A549 (cell line): ENCODE measurements at regions not wholly inside any gene's neighbourhood (a gene's known extent, or its start where the extent isn't known, plus 50 kb on each side); places are given as distances from the start of the nearest gene placed in this dataset.

Source experiments
- ATAC-seq, 2 experiments: fragments of 200-7000 bp in 1 of 2; fragments of >200 bp in 1 of 2; cut with Nextera tagmentation in 1 of 2; cut with Tn5 transposase in 1 of 2; 3 replicates each; pipeline versions ENCODE4 v1.8.0 to v1.9.1; 2018 to 2020; ENCODE audit warnings: mild to moderate bottlenecking in 1 of 2, moderate library complexity in 1 of 2
- CTCF ChIA-PET: fragments of 300-600 bp; sonication (Branson Sonifier 250); formaldehyde crosslinking; extraction: SDS; loops from one replicate; lab custom pipeline; 2021; ENCODE audit warnings: antibody characterized with exemption, inconsistent platforms; lab: Yijun Ruan, JAX
- POLR2A ChIA-PET: fragments of 350-600 bp; formaldehyde crosslinking; extraction: SDS; loops from one replicate; lab custom pipeline; 2021; ENCODE audit warnings: antibody characterized with exemption, inconsistent platforms; lab: Yijun Ruan, JAX
- DNase-seq, 2 experiments: peaks; one replicate each; pipeline versions ENCODE4 v3.0.0 to v3.0.0-alpha.2; 2011 to 2016; ENCODE audit warnings: low read depth in 1 of 2, low spot score in 1 of 2
- FAIRE-seq: peaks from 2 replicates; lab custom pipeline; 2011; peaks lifted over from hg19 to GRCh38; lab: Jason Lieb, UNC
- H3K27ac ChIP-seq, 2 experiments: fragments of >200 bp; sonication (Bioruptor Twin); formaldehyde crosslinking; 3 replicates each; pipeline ENCODE4 v1.5.1; 2016 to 2017
- H3K4me1 ChIP-seq: fragments of >200 bp; sonication (Bioruptor Twin); formaldehyde crosslinking; 3 replicates; pipeline ENCODE4 v1.6.1; 2016
- H3K4me2 ChIP-seq: fragments of >200 bp; sonication (Bioruptor Twin); formaldehyde crosslinking; 3 replicates; pipeline ENCODE4 v1.6.1; 2016
- H3K4me3 ChIP-seq: fragments of >200 bp; sonication (Bioruptor Twin); formaldehyde crosslinking; 3 replicates; pipeline ENCODE4 v1.5.1; 2016
- H3K9me3 ChIP-seq: fragments of >200 bp; sonication (Bioruptor Twin); formaldehyde crosslinking; 3 replicates; pipeline ENCODE4 v1.6.1; 2016
- CBX8 ChIP-seq: fragments of 200-600 bp; sonication (generic); IDR thresholded peaks from 2 replicates; pipeline ENCODE4 v1.6.1; 2016
- CEBPB ChIP-seq, 2 experiments: fragments of >200 bp in 1 of 2; sonication (Bioruptor Twin) in 1 of 2; formaldehyde crosslinking in 1 of 2; IDR thresholded peaks; 2 replicates each; pipeline ENCODE4 v1.6.1; 2012 to 2016
- CHD2 ChIP-seq: fragments of 150-350 bp; IDR thresholded peaks from 2 replicates; pipeline ENCODE4 v1.6.1; 2014; ENCODE audit warnings: low read length; ENCODE audit not compliant: partially characterized antibody
- CHD4 ChIP-seq: fragments of 200-600 bp; sonication (generic); IDR thresholded peaks from 2 replicates; pipeline ENCODE4 v1.6.1; 2016; ENCODE audit warnings: antibody characterized with exemption, mild to moderate bottlenecking, borderline replicate concordance
- EHF ChIP-seq: fragments of 250-450 bp; sonication (Bioruptor Pico); IDR thresholded peaks from 2 replicates; pipeline ENCODE4 v1.5.0; 2020; ENCODE audit warnings: mild to moderate bottlenecking
- EHMT2 ChIP-seq: fragments of 200-600 bp; sonication (generic); IDR thresholded peaks from 2 replicates; pipeline ENCODE4 v1.6.1; 2016; ENCODE audit warnings: antibody characterized with exemption, low read depth, mild to moderate bottlenecking, moderate library complexity
- ESRRA ChIP-seq: fragments of 150-350 bp; IDR thresholded peaks from 2 replicates; pipeline ENCODE4 v1.6.1; 2014; ENCODE audit warnings: mild to moderate bottlenecking, low read length, borderline replicate concordance
- FOSB ChIP-seq: fragments of 250-450 bp; sonication (Bioruptor Pico); IDR thresholded peaks from 2 replicates; pipeline ENCODE4 v1.5.0; 2020; ENCODE audit warnings: mild to moderate bottlenecking, moderate library complexity
- FOXS1 ChIP-seq: fragments of 250-450 bp; sonication (Bioruptor Pico); IDR thresholded peaks from 2 replicates; pipeline ENCODE4 v1.5.0; 2020; ENCODE audit warnings: mild to moderate bottlenecking, moderate library complexity
- HDAC2 ChIP-seq: fragments of 200-600 bp; sonication (generic); IDR thresholded peaks from 2 replicates; pipeline ENCODE4 v1.6.1; 2016
- HOXA7 ChIP-seq: fragments of 250-450 bp; sonication (Bioruptor Pico); IDR thresholded peaks from 2 replicates; pipeline ENCODE4 v1.5.0; 2020; ENCODE audit warnings: mild to moderate bottlenecking, moderate library complexity
- HOXB5 ChIP-seq: fragments of 250-450 bp; sonication (Bioruptor Pico); IDR thresholded peaks from 2 replicates; pipeline ENCODE4 v1.5.0; 2020; ENCODE audit warnings: mild to moderate bottlenecking, moderate library complexity
- JUN ChIP-seq, 2 experiments: fragments of >200 bp; sonication (Bioruptor Twin); formaldehyde crosslinking; IDR thresholded peaks; 2 replicates in 1 of 2; 3 replicates in 1 of 2; pipeline ENCODE4 v1.6.1; 2016 to 2017
- KDM1A ChIP-seq: fragments of 200-600 bp; sonication (generic); IDR thresholded peaks from 2 replicates; pipeline ENCODE4 v1.6.1; 2016; ENCODE audit warnings: low read depth, mild to moderate bottlenecking
- NR3C1 ChIP-seq: fragments of >200 bp; sonication (Bioruptor Twin); formaldehyde crosslinking; IDR thresholded peaks from 3 replicates; pipeline ENCODE4 v1.6.1; 2017
- POLR2A ChIP-seq: IDR thresholded peaks from 2 replicates; pipeline ENCODE4 v1.6.1; 2012; ENCODE audit warnings: mild to moderate bottlenecking, low read length
- RAD21 ChIP-seq, 2 experiments: fragments of >200 bp in 1 of 2; sonication (Bioruptor Twin) in 1 of 2; formaldehyde crosslinking in 1 of 2; IDR thresholded peaks in 1 of 2; conservative IDR thresholded peaks in 1 of 2; 2 replicates in 1 of 2; 3 replicates in 1 of 2; pipeline ENCODE4 v1.6.1; 2012 to 2018; ENCODE audit warnings: inconsistent platforms in 1 of 2
- RARB ChIP-seq: fragments of 250-450 bp; sonication (Bioruptor Pico); IDR thresholded peaks from 2 replicates; pipeline ENCODE4 v1.8.0; 2021; ENCODE audit warnings: mild to moderate bottlenecking, moderate library complexity
- RNF2 ChIP-seq: fragments of 200-600 bp; sonication (generic); IDR thresholded peaks from 2 replicates; pipeline ENCODE4 v1.6.1; 2016; ENCODE audit warnings: low read depth, mild to moderate bottlenecking, antibody characterized with exemption, moderate library complexity, borderline replicate concordance
- SMC3 ChIP-seq: fragments of >200 bp; sonication (Bioruptor Twin); formaldehyde crosslinking; IDR thresholded peaks from 3 replicates; pipeline ENCODE4 v1.6.1; 2018; ENCODE audit warnings: inconsistent platforms
- TFCP2L1 ChIP-seq: fragments of 250-450 bp; sonication (Bioruptor Pico); IDR thresholded peaks from 2 replicates; pipeline ENCODE4 v1.5.0; 2021; ENCODE audit warnings: mild to moderate bottlenecking
- ZFP36 ChIP-seq: fragments of 450-650 bp; IDR thresholded peaks from 2 replicates; pipeline ENCODE4 v1.6.1; 2014; ENCODE audit warnings: borderline replicate concordance; ENCODE audit not compliant: partially characterized antibody
- WGBS: methylation state at CpG from one replicate; pipeline ENCODE4 v1.1.6; 2017; ENCODE audit errors: missing lambda C conversion rate; 5-methylcytosine and 5-hydroxymethylcytosine counted together
- TF ChIP-seq, protein P1 (sequence below): fragments of 450-650 bp; IDR thresholded peaks from 2 replicates; pipeline ENCODE4 v1.6.1; 2014; ENCODE audit warnings: antibody characterized with exemption
- TF ChIP-seq, protein P2 (sequence below): fragments of 200-600 bp; sonication (generic); IDR thresholded peaks from 2 replicates; pipeline ENCODE4 v1.6.1; 2016; ENCODE audit warnings: antibody characterized with exemption, mild to moderate bottlenecking, moderate library complexity
- TF ChIP-seq, protein P3 (sequence below): fragments of 150-350 bp; IDR thresholded peaks from 2 replicates; pipeline ENCODE4 v1.6.1; 2014; ENCODE audit warnings: low read depth, mild to moderate bottlenecking, low read length
- TF ChIP-seq, protein P4 (sequence below): fragments of >200 bp; sonication (Bioruptor Twin); formaldehyde crosslinking; IDR thresholded peaks from 3 replicates; pipeline ENCODE4 v1.6.1; 2016
- TF ChIP-seq, protein P5 (sequence below): IDR thresholded peaks from 2 replicates; pipeline ENCODE4 v1.6.1; 2012; ENCODE audit warnings: low read depth, borderline replicate concordance

DNA sequence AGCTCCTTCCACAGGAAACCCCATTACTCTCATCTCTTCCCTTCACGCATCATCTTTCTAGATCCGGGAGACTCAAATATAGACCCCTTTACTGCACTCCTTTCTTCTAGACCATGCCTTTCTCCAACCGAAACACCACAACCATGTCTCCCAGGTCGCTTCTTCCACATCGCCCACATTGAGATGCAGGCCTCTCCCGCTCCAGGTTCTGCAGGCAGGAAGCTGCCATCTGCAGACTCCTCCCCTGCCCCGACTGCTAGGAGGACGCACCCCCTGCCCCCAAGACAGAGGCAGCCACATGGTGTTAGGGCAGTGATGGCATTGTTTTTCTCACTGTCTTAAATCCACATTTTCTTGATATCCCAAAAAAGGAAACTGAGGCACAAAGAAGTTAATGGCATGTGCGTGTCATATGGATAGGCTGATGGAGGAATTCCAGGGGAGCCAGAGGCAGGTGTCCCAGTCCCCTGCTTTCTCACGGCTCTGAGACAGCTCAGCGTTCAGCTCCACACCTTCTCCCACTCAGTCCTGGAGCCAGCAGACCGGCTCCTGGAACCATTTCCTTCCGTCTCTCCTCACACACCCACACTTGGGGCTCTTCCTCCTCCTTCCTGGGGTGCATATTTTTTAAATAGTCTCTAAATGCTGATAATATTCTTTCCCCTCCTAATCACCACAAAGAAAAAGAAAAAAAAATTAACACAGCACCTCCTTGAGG lies 438.4 kb downstream of the EIPR1 start:
- no peaks in the 10 kb centered on the region for H3K9me3 ChIP-seq
- POLR2A ChIA-PET, result no interaction called here
- DNase-seq (no peak), FAIRE-seq (no peak), ATAC-seq (no peak)
- TF ChIP-seq KDM1A, result no peak
- TF ChIP-seq, protein P1, sequence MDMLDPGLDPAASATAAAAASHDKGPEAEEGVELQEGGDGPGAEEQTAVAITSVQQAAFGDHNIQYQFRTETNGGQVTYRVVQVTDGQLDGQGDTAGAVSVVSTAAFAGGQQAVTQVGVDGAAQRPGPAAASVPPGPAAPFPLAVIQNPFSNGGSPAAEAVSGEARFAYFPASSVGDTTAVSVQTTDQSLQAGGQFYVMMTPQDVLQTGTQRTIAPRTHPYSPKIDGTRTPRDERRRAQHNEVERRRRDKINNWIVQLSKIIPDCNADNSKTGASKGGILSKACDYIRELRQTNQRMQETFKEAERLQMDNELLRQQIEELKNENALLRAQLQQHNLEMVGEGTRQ, result no peak
- TF ChIP-seq HDAC2, result no peak
- no peak for TF ChIP-seq RARB (CRISPR knock-in tag)
- TF ChIP-seq NR3C1, result no peak
- no peak for TF ChIP-seq EHMT2
- no peak for TF ChIP-seq JUN (IDR thresholded peaks at IDR 0.05)
- TF ChIP-seq, protein P2, sequence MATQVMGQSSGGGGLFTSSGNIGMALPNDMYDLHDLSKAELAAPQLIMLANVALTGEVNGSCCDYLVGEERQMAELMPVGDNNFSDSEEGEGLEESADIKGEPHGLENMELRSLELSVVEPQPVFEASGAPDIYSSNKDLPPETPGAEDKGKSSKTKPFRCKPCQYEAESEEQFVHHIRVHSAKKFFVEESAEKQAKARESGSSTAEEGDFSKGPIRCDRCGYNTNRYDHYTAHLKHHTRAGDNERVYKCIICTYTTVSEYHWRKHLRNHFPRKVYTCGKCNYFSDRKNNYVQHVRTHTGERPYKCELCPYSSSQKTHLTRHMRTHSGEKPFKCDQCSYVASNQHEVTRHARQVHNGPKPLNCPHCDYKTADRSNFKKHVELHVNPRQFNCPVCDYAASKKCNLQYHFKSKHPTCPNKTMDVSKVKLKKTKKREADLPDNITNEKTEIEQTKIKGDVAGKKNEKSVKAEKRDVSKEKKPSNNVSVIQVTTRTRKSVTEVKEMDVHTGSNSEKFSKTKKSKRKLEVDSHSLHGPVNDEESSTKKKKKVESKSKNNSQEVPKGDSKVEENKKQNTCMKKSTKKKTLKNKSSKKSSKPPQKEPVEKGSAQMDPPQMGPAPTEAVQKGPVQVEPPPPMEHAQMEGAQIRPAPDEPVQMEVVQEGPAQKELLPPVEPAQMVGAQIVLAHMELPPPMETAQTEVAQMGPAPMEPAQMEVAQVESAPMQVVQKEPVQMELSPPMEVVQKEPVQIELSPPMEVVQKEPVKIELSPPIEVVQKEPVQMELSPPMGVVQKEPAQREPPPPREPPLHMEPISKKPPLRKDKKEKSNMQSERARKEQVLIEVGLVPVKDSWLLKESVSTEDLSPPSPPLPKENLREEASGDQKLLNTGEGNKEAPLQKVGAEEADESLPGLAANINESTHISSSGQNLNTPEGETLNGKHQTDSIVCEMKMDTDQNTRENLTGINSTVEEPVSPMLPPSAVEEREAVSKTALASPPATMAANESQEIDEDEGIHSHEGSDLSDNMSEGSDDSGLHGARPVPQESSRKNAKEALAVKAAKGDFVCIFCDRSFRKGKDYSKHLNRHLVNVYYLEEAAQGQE, result no peak
- no peak for TF ChIP-seq ZFP36
- TF ChIP-seq FOXS1 (CRISPR knock-in tag), result no peak
- no peak for TF ChIP-seq RAD21 (conservative IDR thresholded peaks at IDR 0.05 in 1 of 2, IDR thresholded peaks at IDR 0.05 in 1 of 2)
- TF ChIP-seq, protein P3, sequence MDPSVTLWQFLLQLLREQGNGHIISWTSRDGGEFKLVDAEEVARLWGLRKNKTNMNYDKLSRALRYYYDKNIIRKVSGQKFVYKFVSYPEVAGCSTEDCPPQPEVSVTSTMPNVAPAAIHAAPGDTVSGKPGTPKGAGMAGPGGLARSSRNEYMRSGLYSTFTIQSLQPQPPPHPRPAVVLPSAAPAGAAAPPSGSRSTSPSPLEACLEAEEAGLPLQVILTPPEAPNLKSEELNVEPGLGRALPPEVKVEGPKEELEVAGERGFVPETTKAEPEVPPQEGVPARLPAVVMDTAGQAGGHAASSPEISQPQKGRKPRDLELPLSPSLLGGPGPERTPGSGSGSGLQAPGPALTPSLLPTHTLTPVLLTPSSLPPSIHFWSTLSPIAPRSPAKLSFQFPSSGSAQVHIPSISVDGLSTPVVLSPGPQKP, result no peak
- TF ChIP-seq RNF2, result no peak
- TF ChIP-seq TFCP2L1, result no peak
- no peak for TF ChIP-seq SMC3
- TF ChIP-seq HOXA7 (CRISPR knock-in tag), result no peak
- TF ChIP-seq, protein P4, sequence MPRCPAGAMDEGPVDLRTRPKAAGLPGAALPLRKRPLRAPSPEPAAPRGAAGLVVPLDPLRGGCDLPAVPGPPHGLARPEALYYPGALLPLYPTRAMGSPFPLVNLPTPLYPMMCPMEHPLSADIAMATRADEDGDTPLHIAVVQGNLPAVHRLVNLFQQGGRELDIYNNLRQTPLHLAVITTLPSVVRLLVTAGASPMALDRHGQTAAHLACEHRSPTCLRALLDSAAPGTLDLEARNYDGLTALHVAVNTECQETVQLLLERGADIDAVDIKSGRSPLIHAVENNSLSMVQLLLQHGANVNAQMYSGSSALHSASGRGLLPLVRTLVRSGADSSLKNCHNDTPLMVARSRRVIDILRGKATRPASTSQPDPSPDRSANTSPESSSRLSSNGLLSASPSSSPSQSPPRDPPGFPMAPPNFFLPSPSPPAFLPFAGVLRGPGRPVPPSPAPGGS, result no peak
- no peak for TF ChIP-seq POLR2A
- no peak overlapping the region for H3K4me2 ChIP-seq
- no peak overlapping the region for H3K4me3 ChIP-seq
- CTCF ChIA-PET, result no interaction called here
- no peaks in the 10 kb centered on the region for H3K4me1 ChIP-seq
- H3K27ac ChIP-seq, result no peak overlapping the region
- 43% methylated on average over 12 of the region's 13 CpGs for WGBS

DNA sequence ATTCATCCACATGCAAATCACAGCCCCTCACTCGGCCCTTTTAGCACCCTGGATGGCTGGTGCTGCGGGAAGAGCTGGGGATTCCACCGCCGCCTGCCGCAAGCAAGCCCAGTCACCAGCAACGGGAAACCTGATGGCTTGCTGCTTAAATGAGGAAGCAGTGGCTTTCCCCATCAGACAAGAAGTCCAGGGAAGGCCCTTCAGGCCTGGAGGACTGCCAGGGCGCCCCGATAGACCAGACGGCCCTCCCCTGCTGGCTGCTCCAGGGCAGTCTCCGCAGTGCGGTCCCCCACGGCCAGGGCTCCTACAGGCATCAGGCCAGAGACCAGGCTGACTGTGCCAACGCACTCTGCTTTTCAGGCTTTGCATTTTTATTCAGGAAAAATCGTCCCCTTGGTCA lies 439.1 kb downstream of the EIPR1 start:
- no peak for FAIRE-seq
- Histone ChIP-seq H3K9me3 (no peaks in the 10 kb centered on the region), H3K4me2 (no peak overlapping the region), H3K4me1 (no peaks in the 10 kb centered on the region), H3K27ac (no peak overlapping the region), H3K4me3 (no peak overlapping the region)
- POLR2A ChIA-PET, result no interaction called here
- DNase-seq, result no peak
- ATAC-seq, result no peak
- WGBS, result 36% methylated on average over 7 of the region's 14 CpGs
- CTCF ChIA-PET, result no interaction called here
- TF ChIP-seq FOSB (CRISPR knock-in tag) (no peak), RARB (CRISPR knock-in tag) (no peak), NR3C1 (no peak), CHD2 (no peak), ESRRA (no peak), HOXB5 (CRISPR knock-in tag) (no peak), CEBPB (IDR thresholded peaks at IDR 0.05) (no peak), TFCP2L1 (no peak), KDM1A (no peak), EHF (CRISPR knock-in tag) (no peak), CHD4 (no peak), RNF2 (no peak), CBX8 (no peak)
- TF ChIP-seq, protein P5, sequence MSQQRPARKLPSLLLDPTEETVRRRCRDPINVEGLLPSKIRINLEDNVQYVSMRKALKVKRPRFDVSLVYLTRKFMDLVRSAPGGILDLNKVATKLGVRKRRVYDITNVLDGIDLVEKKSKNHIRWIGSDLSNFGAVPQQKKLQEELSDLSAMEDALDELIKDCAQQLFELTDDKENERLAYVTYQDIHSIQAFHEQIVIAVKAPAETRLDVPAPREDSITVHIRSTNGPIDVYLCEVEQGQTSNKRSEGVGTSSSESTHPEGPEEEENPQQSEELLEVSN, result no peak
- TF ChIP-seq, protein P1, result no peak
- TF ChIP-seq, protein P4, result no peak
